SK-N-SH (cell line): ENCODE measurements at regions not wholly inside any gene's neighbourhood (a gene's known extent, or its start where the extent isn't known, plus 50 kb on each side); places are given as distances from the start of the nearest gene placed in this dataset.

Source experiments
- CTCF ChIA-PET: fragments of 300-600, 350-600 bp; formaldehyde crosslinking; extraction: SDS; loops from one replicate; lab custom pipeline; 2021; lab: Yijun Ruan, JAX
- POLR2A ChIA-PET: fragments of 350-600 bp; sonication (Branson Sonifier 250); formaldehyde crosslinking; extraction: SDS; loops from one replicate; lab custom pipeline; 2020; ENCODE audit warnings: antibody characterized with exemption, inconsistent platforms; lab: Yijun Ruan, JAX
- DNase-seq: peaks from one replicate; pipeline ENCODE4 v3.0.0; 2012
- H2AFZ ChIP-seq: fragments of 200-600 bp; sonication (generic); 2 replicates; pipeline ENCODE4 v1.8.1; 2016; ENCODE audit warnings: antibody characterized with exemption, mild to moderate bottlenecking, low read depth
- H3F3A ChIP-seq: fragments of 200-600 bp; sonication (generic); replicated peaks from 2 replicates; pipeline ENCODE3; 2016; ENCODE audit warnings: antibody characterized with exemption, mild to moderate bottlenecking; ENCODE audit not compliant: insufficient read depth
- H3K27ac ChIP-seq, 2 experiments: fragments of 200-500 bp in 1 of 2; fragments of 200-600 bp in 1 of 2; sonication (Bioruptor generic) in 1 of 2; sonication (generic), shearing (Covaris generic) in 1 of 2; 2 replicates each; pipeline versions ENCODE4 v1.5.1 to v1.6.1; 2014 to 2016; ENCODE audit warnings: low read depth in 2 of 2, inconsistent platforms in 1 of 2, low read length in 1 of 2, mild to moderate bottlenecking in 1 of 2, mixed read lengths in 1 of 2
- H3K27me3 ChIP-seq: fragments of 200-600 bp; sonication (generic), shearing (Covaris generic); 2 replicates; pipeline ENCODE4 v1.6.1; 2016; ENCODE audit warnings: mixed run types; ENCODE audit not compliant: insufficient read depth
- H3K36me3 ChIP-seq, 2 experiments: fragments of 200-500 bp in 1 of 2; fragments of 200-600 bp in 1 of 2; sonication (Bioruptor generic) in 1 of 2; sonication (generic) in 1 of 2; replicated peaks in 1 of 2; 2 replicates each; pipeline versions ENCODE3 to v1.5.1; 2014 to 2016; ENCODE audit warnings: low read length in 1 of 2, mild to moderate bottlenecking in 1 of 2; ENCODE audit not compliant: insufficient read depth in 2 of 2, control insufficient read depth in 1 of 2
- H3K4me1 ChIP-seq, 2 experiments: fragments of 200-500 bp in 1 of 2; fragments of 200-600 bp in 1 of 2; sonication (Bioruptor generic) in 1 of 2; sonication (generic), shearing (Covaris generic) in 1 of 2; 2 replicates each; pipeline versions ENCODE4 v1.5.1 to v1.6.1; 2014 to 2016; ENCODE audit warnings: low read depth in 1 of 2, low read length in 1 of 2, mixed run types in 1 of 2; ENCODE audit not compliant: insufficient read depth in 2 of 2, control insufficient read depth in 1 of 2
- H3K4me2 ChIP-seq: fragments of 200-600 bp; sonication (generic), shearing (Covaris generic); 2 replicates; pipeline ENCODE4 v1.6.1; 2017; ENCODE audit warnings: mixed run types
- H3K4me3 ChIP-seq, 2 experiments: fragments of 200-500 bp in 1 of 2; fragments of 200-600 bp in 1 of 2; sonication (Bioruptor generic) in 1 of 2; sonication (generic), shearing (Covaris generic) in 1 of 2; 2 replicates each; pipeline versions ENCODE4 v1.5.1 to v1.8.1; 2014 to 2016; ENCODE audit warnings: low read depth in 2 of 2, inconsistent platforms in 1 of 2, low read length in 1 of 2, mild to moderate bottlenecking in 1 of 2, mixed read lengths in 1 of 2, moderate library complexity in 1 of 2
- H3K79me2 ChIP-seq: fragments of 200-600 bp; sonication (generic); 2 replicates; pipeline ENCODE4 v1.8.1; 2017; ENCODE audit warnings: mild to moderate bottlenecking; ENCODE audit not compliant: insufficient read depth
- H3K9ac ChIP-seq: fragments of 200-600 bp; sonication (generic); 2 replicates; pipeline ENCODE4 v1.6.1; 2017; ENCODE audit warnings: mixed run types
- H3K9me2 ChIP-seq: fragments of 200-600 bp; sonication (generic); 2 replicates; pipeline ENCODE4 v1.6.1; 2017; ENCODE audit warnings: mixed run types
- H3K9me3 ChIP-seq: fragments of 200-600 bp; sonication (generic); 2 replicates; pipeline ENCODE4 v1.6.1; 2017; ENCODE audit warnings: mixed run types, mild to moderate bottlenecking, moderate library complexity
- H4K20me1 ChIP-seq: fragments of 200-600 bp; sonication (generic); 2 replicates; pipeline ENCODE4 v1.6.1; 2017; ENCODE audit warnings: mild to moderate bottlenecking, mixed run types; ENCODE audit not compliant: insufficient read depth
- CHD2 ChIP-seq: fragments of 150-350 bp; IDR thresholded peaks from 2 replicates; pipeline ENCODE4 v1.6.1; 2018; ENCODE audit warnings: low read length; ENCODE audit not compliant: partially characterized antibody
- ELF1 ChIP-seq: IDR thresholded peaks from 2 replicates; pipeline ENCODE4 v1.4.0; 2012
- EZH2phosphoT487 ChIP-seq: fragments of 200-600 bp; sonication (generic); IDR thresholded peaks from 2 replicates; pipeline ENCODE4 v1.6.1; 2017; ENCODE audit warnings: low read depth, mixed run types, mild to moderate bottlenecking, antibody characterized with exemption, moderate library complexity, borderline replicate concordance
- FOXM1 ChIP-seq: IDR thresholded peaks from 2 replicates; pipeline ENCODE4 v1.4.0; 2012; ENCODE audit warnings: low read depth, mild to moderate bottlenecking
- GABPA ChIP-seq: IDR thresholded peaks from 2 replicates; pipeline ENCODE4 v1.4.0; 2012; ENCODE audit warnings: low read depth, mild to moderate bottlenecking
- NRF1 ChIP-seq: IDR thresholded peaks from 2 replicates; pipeline ENCODE4 v1.6.1; 2012; ENCODE audit warnings: low read depth, mild to moderate bottlenecking, low read length
- POLR2AphosphoS5 ChIP-seq: IDR thresholded peaks from 2 replicates; pipeline ENCODE4 v1.6.1; 2012; ENCODE audit warnings: low read depth, low read length
- RXRA ChIP-seq: IDR thresholded peaks from 2 replicates; pipeline ENCODE4 v1.4.0; 2012; ENCODE audit warnings: low read depth, mild to moderate bottlenecking, borderline replicate concordance
- SIN3A ChIP-seq: IDR thresholded peaks from 2 replicates; pipeline ENCODE4 v1.6.1; 2012; ENCODE audit warnings: low read depth, mild to moderate bottlenecking, low read length, moderate library complexity, borderline replicate concordance
- SMC3 ChIP-seq: IDR thresholded peaks from 2 replicates; pipeline ENCODE4 v1.6.1; 2012; ENCODE audit warnings: low read depth, low read length, improper control_type of control experiment
- TCF12 ChIP-seq: IDR thresholded peaks from 2 replicates; pipeline ENCODE4 v1.4.0; 2012
- USF2 ChIP-seq: fragments of 150-350 bp; IDR thresholded peaks from 2 replicates; pipeline ENCODE4 v1.6.1; 2017; ENCODE audit warnings: antibody characterized with exemption, low read length, low read depth, borderline replicate concordance
- WGBS: methylation state at CpG from one replicate; pipeline ENCODE4 v1.1.6; 2017; ENCODE audit warnings: low lambda C conversion rate; 5-methylcytosine and 5-hydroxymethylcytosine counted together
- TF ChIP-seq, protein P1 (sequence below): IDR thresholded peaks from 2 replicates; pipeline ENCODE4; 2012
- TF ChIP-seq, protein P2 (sequence below): IDR thresholded peaks from 2 replicates; pipeline ENCODE4 v1.6.1; 2012; ENCODE audit warnings: mild to moderate bottlenecking, low read depth, low read length, moderate library complexity

DNA sequence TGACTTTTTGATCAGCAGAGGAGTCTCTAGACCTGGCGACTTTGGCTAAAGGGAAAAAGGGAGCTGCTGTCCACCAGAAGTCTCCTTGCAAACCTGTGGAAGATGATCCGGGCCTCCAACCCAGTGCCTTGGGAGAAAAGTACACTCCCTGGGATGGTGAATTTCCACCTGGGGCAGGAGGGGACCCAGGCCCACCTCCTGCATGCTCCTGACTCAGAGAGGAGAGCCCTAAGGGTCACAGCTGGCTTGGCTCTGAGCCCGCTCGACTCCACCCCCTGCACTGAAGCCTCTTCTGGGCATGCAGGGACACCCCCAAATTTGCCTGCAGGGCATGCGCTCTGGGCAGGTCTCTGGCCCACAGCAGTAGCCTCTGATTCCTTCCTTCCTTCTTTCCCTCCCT lies 66.5 kb downstream of the PDCL3 start:
- POLR2A ChIA-PET, result no interaction called here
- CTCF ChIA-PET, result interaction anchor here (1.5 kb wide), 1 partner anchor 25 kb away, joined by 3 read pairs; no protein-coding TSS in a partner anchor

DNA sequence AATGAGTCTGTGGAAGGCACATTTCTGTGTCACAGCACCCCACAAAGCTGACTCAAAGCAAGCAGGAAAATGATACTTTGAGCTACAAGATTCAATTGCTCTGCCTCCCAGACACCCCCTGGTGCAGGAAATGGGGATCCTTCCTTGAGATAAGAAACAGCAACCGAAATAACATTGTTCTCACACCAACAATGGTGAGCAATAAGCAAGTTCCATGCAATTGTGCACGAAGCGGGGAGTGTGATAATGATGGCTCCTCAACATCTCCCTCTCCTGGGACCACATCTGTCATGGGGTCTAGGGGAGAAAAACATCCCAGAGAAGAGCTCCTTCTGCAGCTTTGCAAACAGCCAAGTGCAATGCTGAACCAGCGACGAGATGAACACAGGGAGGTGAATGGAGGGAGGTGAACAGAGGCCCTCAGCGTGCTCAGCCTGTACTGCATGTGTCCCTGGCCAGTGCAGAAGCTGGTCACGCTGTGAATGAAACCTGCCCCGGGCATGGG lies 67.7 kb downstream of the PDCL3 start:
- no peaks in the 10 kb centered on the region for H4K20me1 ChIP-seq
- no peaks in the 10 kb centered on the region for H3K9me2 ChIP-seq
- peaks cover 15% of the 10 kb centered on the region; the same call in 1 of the 2 replicates for H3K27me3 ChIP-seq
- ChIA-PET POLR2A (no interaction called here), CTCF (interaction anchor here (1.0 to 1.6 kb wide), 2 partner anchors 9 to 21 kb away, joined by 5 to 7 read pairs; no protein-coding TSS in a partner anchor)
- no peaks in the 10 kb centered on the region for H3K79me2 ChIP-seq
- no peaks in the 10 kb centered on the region for H3K9me3 ChIP-seq
- H3K4me1 ChIP-seq, result no peaks in the 10 kb centered on the region
- H3K9ac ChIP-seq, result no peak overlapping the region
- no peaks in the 10 kb centered on the region for H3F3A ChIP-seq
- no peak overlapping the region for H2AFZ ChIP-seq
- DNase-seq, result no peak
- no peak overlapping the region for H3K27ac ChIP-seq
- TF ChIP-seq SMC3 (no peak), EZH2phosphoT487 (no peak), GABPA (no peak), TCF12 (no peak), CHD2 (no peak)
- TF ChIP-seq, protein P1, sequence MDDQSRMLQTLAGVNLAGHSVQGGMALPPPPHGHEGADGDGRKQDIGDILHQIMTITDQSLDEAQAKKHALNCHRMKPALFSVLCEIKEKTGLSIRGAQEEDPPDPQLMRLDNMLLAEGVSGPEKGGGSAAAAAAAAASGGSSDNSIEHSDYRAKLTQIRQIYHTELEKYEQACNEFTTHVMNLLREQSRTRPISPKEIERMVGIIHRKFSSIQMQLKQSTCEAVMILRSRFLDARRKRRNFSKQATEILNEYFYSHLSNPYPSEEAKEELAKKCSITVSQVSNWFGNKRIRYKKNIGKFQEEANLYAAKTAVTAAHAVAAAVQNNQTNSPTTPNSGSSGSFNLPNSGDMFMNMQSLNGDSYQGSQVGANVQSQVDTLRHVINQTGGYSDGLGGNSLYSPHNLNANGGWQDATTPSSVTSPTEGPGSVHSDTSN, result no peak
- TF ChIP-seq, protein P2, sequence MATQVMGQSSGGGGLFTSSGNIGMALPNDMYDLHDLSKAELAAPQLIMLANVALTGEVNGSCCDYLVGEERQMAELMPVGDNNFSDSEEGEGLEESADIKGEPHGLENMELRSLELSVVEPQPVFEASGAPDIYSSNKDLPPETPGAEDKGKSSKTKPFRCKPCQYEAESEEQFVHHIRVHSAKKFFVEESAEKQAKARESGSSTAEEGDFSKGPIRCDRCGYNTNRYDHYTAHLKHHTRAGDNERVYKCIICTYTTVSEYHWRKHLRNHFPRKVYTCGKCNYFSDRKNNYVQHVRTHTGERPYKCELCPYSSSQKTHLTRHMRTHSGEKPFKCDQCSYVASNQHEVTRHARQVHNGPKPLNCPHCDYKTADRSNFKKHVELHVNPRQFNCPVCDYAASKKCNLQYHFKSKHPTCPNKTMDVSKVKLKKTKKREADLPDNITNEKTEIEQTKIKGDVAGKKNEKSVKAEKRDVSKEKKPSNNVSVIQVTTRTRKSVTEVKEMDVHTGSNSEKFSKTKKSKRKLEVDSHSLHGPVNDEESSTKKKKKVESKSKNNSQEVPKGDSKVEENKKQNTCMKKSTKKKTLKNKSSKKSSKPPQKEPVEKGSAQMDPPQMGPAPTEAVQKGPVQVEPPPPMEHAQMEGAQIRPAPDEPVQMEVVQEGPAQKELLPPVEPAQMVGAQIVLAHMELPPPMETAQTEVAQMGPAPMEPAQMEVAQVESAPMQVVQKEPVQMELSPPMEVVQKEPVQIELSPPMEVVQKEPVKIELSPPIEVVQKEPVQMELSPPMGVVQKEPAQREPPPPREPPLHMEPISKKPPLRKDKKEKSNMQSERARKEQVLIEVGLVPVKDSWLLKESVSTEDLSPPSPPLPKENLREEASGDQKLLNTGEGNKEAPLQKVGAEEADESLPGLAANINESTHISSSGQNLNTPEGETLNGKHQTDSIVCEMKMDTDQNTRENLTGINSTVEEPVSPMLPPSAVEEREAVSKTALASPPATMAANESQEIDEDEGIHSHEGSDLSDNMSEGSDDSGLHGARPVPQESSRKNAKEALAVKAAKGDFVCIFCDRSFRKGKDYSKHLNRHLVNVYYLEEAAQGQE, result no peak
- H3K36me3 ChIP-seq, result no peaks in the 10 kb centered on the region
- no peak overlapping the region for H3K4me2 ChIP-seq
- H3K4me3 ChIP-seq, result no peak overlapping the region
- 58% methylated on average over 8 of the region's 8 CpGs for WGBS

More for the DNA sequence above, 66.5 kb downstream of the PDCL3 start:
- H3F3A ChIP-seq, result no peaks in the 10 kb centered on the region
- no peak overlapping the region for H3K9ac ChIP-seq
- TF ChIP-seq RXRA (no peak), FOXM1 (no peak), POLR2AphosphoS5 (no peak), USF2 (no peak), NRF1 (no peak), ELF1 (no peak), SIN3A (no peak), TCF12 (no peak)
- no peaks in the 10 kb centered on the region for H4K20me1 ChIP-seq
- H3K27ac ChIP-seq, result no peak overlapping the region
- H3K4me3 ChIP-seq, result no peak overlapping the region
- H3K27me3 ChIP-seq, result peaks cover 19% of the 10 kb centered on the region; the same call in 1 of the 2 replicates
- no peaks in the 10 kb centered on the region for H3K4me1 ChIP-seq
- 84% methylated on average over 2 of the region's 5 CpGs for WGBS
- H2AFZ ChIP-seq, result no peak overlapping the region
- no peaks in the 10 kb centered on the region for H3K9me3 ChIP-seq
- no peaks in the 10 kb centered on the region for H3K79me2 ChIP-seq
- no peaks in the 10 kb centered on the region for H3K36me3 ChIP-seq
- no peaks in the 10 kb centered on the region for H3K9me2 ChIP-seq
- H3K4me2 ChIP-seq, result no peak overlapping the region
- DNase-seq, result no peak
